Naive B cell (primary cell): ENCODE measurements at regions not wholly inside any gene's neighbourhood (a gene's known extent, or its start where the extent isn't known, plus 50 kb on each side); places are given as distances from the start of the nearest gene placed in this dataset.

Source experiments
- ATAC-seq, 2 donors: fragments of 150-1000 bp; cut with Tn5 transposase; 2 replicates each; pipeline ENCODE4 v1.10.0; 2021; ENCODE audit warnings: low read depth in 2 of 2, mild to moderate bottlenecking in 2 of 2, moderate library complexity in 2 of 2
- DNase-seq: peaks from one replicate; pipeline ENCODE4 v3.0.0; 2022
- H3K27ac Mint-ChIP-seq, 6 donors: one replicate each; pipeline ENCODE4 v1.8.0; 2020 to 2022; ENCODE audit warnings: mild to moderate bottlenecking in 6 of 6, mixed read lengths in 6 of 6, moderate library complexity in 5 of 6, inconsistent platforms in 2 of 6
- H3K27me3 Mint-ChIP-seq, 3 donors: one replicate each; pipeline ENCODE4 v1.8.0; 2021 to 2022; ENCODE audit warnings: mixed read lengths in 3 of 3, mild to moderate bottlenecking in 1 of 3
- H3K36me3 Mint-ChIP-seq, 2 donors: one replicate each; pipeline ENCODE4 v1.8.0; 2020 to 2022; ENCODE audit warnings: mixed read lengths in 2 of 2, inconsistent platforms in 1 of 2, mild to moderate bottlenecking in 1 of 2
- H3K4me1 Mint-ChIP-seq, 3 donors: one replicate each; pipeline ENCODE4 v1.8.0; 2020 to 2022; ENCODE audit warnings: mixed read lengths in 3 of 3, inconsistent platforms in 1 of 3, mild to moderate bottlenecking in 1 of 3, moderate library complexity in 1 of 3
- H3K4me3 Mint-ChIP-seq, 8 donors: one replicate each; pipeline ENCODE4 v1.8.0; 2020 to 2022; ENCODE audit warnings: mild to moderate bottlenecking in 8 of 8, mixed read lengths in 8 of 8, moderate library complexity in 8 of 8, inconsistent platforms in 2 of 8
- H3K9me3 Mint-ChIP-seq, 7 donors: one replicate each; pipeline ENCODE4 v1.8.0; 2020 to 2022; ENCODE audit warnings: mixed read lengths in 7 of 7, mild to moderate bottlenecking in 5 of 7, inconsistent platforms in 2 of 7, moderate library complexity in 1 of 7

DNA sequence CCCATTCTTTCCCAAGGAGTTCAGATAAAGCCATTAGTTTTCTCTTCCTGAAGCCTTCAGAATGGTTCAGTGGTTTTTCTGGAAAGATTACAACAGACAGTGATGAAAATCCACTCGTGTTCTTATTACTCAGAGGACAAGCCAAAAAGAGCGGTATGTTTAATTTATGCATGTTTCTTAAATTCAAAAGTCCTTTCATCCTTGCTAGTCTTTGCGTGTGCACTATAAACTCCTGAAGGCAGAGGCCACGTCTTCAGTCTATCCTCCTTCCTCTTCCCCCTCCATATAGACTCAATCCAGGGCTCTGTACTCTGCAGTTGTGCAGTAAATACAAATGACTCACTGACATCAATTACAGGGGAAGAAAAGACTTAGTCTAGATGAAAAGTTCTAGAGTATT is 409.2 kb upstream of the PLXNA2 start:
- peaks cover 0 to 2% (median 0%) of the 10 kb centered on the region in 3 donors for H3K4me1 Mint-ChIP-seq
- ATAC-seq (no peak), DNase-seq (no peak)
- no peak overlapping the region for H3K27ac Mint-ChIP-seq
- H3K9me3 Mint-ChIP-seq: peaks cover 0 to 2% (median 0%) of the 10 kb centered on the region in 7 donors
- peaks cover 15 to 19% (median 16%) of the 10 kb centered on the region in 3 donors for H3K27me3 Mint-ChIP-seq
- no peak overlapping the region for H3K4me3 Mint-ChIP-seq
- no peaks in the 10 kb centered on the region for H3K36me3 Mint-ChIP-seq

DNA sequence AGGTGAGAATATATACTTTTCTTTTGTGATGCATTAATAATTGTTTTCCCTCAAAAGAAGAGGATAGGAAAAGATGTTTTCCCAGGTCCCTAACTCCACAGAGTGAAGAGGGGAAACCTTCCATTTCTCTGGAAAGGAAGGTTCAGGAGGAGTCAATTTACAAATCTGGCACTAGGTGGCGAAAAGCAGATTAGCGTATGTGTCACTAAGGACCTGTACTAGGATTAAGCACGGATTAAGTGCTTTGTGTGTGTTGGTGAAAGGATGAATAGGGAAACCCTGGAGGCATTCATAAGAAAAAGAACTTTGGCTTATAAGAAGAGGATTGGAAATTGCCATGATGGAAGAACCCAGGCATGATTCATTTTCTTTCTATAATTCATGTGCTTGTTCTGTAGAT is 410.1 kb upstream of the PLXNA2 start:
- Mint-ChIP-seq H3K36me3 (no peaks in the 10 kb centered on the region), H3K27ac (no peak overlapping the region), H3K27me3 (peaks cover 8 to 19% (median 10%) of the 10 kb centered on the region in 3 donors), H3K9me3 (peaks cover 0 to 3% (median 0%) of the 10 kb centered on the region in 7 donors), H3K4me3 (no peak overlapping the region), H3K4me1 (peaks cover 0 to 2% (median 0%) of the 10 kb centered on the region in 3 donors)
- DNase-seq (no peak), ATAC-seq (no peak)

DNA sequence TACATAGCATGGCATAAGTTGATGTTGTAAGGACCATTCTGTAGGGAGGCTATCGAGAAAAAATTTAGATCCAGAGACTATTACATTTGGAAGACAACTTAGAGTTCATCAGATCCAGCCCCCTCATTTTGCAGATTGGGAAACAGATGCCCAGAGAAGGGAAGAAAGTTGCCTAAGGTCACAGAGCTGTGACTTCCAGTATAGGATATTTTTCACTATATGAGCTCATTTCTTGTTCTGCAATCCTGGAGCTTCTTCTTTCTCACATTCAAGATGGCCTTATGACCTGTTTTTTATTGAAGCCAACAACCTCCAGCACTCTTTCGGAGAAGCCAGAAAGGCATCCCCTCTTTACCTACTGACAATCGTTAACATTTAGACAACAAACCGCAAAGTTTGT is 421.8 kb upstream of the PLXNA2 start:
- Mint-ChIP-seq H3K4me3 (no peak overlapping the region), H3K4me1 (no peaks in the 10 kb centered on the region), H3K27ac (no peak overlapping the region), H3K36me3 (no peaks in the 10 kb centered on the region), H3K27me3 (peaks cover 20 to 23% (median 21%) of the 10 kb centered on the region in 3 donors), H3K9me3 (peaks cover 0 to 3% (median 0%) of the 10 kb centered on the region in 7 donors)
- no peak for DNase-seq
- ATAC-seq: no peak

DNA sequence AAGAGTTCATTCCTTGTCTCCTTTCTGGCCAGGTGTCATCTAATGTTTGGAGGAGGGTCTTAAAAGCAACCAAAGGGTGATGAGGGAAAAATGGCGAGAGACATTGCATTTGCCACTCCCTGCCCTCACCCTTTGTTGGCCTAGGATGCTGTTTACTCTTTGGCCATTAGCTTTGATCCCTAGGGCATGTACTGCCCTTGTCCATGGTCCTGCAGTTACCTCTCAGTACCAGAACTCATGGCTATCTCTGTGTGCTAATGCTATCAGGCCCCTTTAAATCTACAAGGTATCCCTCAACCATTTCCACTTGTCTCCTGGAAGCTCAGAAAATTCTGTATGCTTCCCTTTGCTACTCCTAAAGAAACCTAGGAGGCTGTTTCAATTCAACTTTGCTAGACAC is 424.8 kb upstream of the PLXNA2 start:
- H3K4me3 Mint-ChIP-seq: no peak overlapping the region
- peaks cover 15 to 18% (median 15%) of the 10 kb centered on the region in 3 donors for H3K27me3 Mint-ChIP-seq
- H3K36me3 Mint-ChIP-seq: no peaks in the 10 kb centered on the region
- no peak for ATAC-seq
- H3K27ac Mint-ChIP-seq: no peak overlapping the region
- peaks cover 0 to 3% (median 0%) of the 10 kb centered on the region in 7 donors for H3K9me3 Mint-ChIP-seq
- H3K4me1 Mint-ChIP-seq: no peaks in the 10 kb centered on the region
- DNase-seq: no peak

DNA sequence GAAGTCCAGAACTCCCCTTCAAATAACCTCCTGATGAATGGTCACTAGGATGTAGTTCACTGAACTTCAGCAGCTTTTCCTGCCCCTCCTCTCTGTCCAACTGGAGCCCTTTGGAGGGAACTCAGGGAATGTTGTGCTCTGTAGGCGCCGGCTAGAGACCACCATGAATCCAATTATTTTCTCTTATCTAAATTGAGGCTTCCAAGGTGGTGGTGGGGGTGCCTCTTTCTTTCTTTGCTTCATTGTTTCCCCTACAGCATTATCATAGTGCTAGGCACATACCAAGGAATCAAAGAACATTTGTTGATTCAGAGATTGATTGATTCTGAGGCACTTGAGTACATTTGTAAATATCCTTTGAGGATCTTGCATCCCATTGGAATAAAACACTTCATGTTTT is 426.6 kb upstream of the PLXNA2 start:
- H3K9me3 Mint-ChIP-seq: peaks cover 0 to 3% (median 0%) of the 10 kb centered on the region in 7 donors
- no peak overlapping the region for H3K4me3 Mint-ChIP-seq
- no peak overlapping the region for H3K27ac Mint-ChIP-seq
- no peaks in the 10 kb centered on the region for H3K4me1 Mint-ChIP-seq
- DNase-seq (no peak), ATAC-seq (no peak)
- no peaks in the 10 kb centered on the region for H3K36me3 Mint-ChIP-seq
- H3K27me3 Mint-ChIP-seq: peaks cover 11 to 20% (median 18%) of the 10 kb centered on the region in 3 donors

DNA sequence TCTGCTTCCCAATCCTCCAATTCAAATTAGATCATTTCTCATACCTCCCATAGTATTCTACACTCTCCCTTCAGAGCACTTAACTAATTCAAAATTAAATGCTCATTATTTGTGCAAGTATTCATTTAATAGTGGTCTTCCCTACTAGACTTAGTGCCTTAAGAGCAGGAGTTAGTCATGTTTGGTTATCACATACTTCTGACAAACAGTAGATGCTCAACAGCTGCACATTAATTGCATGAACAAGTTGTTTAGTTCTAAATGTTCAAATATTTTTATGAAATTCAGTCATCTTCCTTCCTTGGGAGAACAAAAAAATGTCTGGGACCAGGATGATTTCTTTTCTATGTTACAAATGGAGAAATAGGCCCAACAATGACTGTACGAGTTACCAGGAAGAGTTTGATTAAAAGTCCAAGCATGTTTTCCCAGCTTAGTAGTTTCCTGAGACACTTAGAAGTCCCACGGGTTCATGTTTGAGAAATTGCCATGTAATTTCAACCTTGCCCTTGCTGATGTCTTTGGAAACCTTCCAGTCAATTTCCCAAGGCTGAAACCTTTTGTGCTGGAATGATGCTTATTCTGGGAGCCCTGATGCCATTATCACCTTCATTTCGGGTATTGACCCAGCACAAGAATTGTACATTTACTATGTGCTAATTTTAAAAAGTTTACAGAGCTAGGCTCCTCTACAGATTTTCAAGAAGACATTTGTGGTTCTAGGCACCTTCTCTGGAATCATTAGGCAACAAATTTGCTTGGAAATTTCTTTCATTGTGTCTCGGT is 437.9 kb upstream of the PLXNA2 start:
- ATAC-seq (no peak), DNase-seq (no peak)
- peaks cover 19 to 30% (median 26%) of the 10 kb centered on the region in 3 donors for H3K27me3 Mint-ChIP-seq
- no peaks in the 10 kb centered on the region for H3K36me3 Mint-ChIP-seq
- no peak overlapping the region for H3K4me3 Mint-ChIP-seq
- no peak overlapping the region for H3K27ac Mint-ChIP-seq
- H3K4me1 Mint-ChIP-seq: no peaks in the 10 kb centered on the region
- peaks cover 0 to 5% (median 0%) of the 10 kb centered on the region in 7 donors for H3K9me3 Mint-ChIP-seq

DNA sequence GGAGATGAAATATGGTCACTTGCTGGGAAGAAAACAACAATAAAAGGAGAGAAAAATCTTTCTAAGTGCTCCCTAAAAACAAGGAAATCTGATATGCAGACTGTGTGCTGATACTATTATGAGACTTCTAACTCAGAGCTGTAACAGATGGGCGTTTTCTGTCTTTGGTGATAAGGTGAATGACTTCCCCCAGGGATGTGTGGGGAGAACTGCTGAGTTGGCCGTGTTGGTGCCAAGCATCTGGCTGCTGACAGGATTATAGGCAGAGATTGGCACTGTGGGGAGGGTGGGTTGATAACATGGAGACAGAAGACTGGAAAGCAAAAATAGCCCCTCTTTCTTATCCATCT is 438.5 kb upstream of the PLXNA2 start:
- Mint-ChIP-seq H3K4me1 (no peaks in the 10 kb centered on the region), H3K36me3 (no peaks in the 10 kb centered on the region), H3K4me3 (no peak overlapping the region), H3K27ac (peak overlapping the region in 1 of 6 donors; percentile 46), H3K9me3 (peaks cover 0 to 5% (median 0%) of the 10 kb centered on the region in 7 donors), H3K27me3 (peaks cover 14 to 25% (median 20%) of the 10 kb centered on the region in 3 donors)
- ATAC-seq: no peak
- no peak for DNase-seq

DNA sequence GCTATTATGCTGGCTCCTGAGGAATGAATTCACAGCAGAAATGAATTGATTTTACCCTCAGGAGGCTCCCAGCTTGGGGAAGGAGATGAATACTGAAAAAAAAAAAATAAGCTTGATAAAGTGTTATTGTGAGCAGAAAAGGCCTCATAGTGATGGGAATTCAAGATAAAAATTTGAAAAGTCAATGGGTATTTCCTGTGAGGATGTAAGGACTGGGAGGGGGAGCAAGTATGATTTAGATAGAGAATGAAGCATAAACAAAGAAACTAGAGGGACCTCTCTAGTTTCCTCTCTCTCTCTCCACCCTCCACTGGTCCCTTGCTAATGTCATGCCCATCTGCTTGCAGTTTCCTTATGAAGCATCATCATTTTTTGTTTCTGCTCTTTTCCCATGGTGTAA is 439.0 kb upstream of the PLXNA2 start:
- H3K4me1 Mint-ChIP-seq: no peaks in the 10 kb centered on the region
- peaks cover 11 to 24% (median 16%) of the 10 kb centered on the region in 3 donors for H3K27me3 Mint-ChIP-seq
- no peak overlapping the region for H3K27ac Mint-ChIP-seq
- no peak for ATAC-seq
- H3K4me3 Mint-ChIP-seq: no peak overlapping the region
- H3K9me3 Mint-ChIP-seq: peaks cover 0 to 5% (median 0%) of the 10 kb centered on the region in 7 donors
- no peaks in the 10 kb centered on the region for H3K36me3 Mint-ChIP-seq
- no peak for DNase-seq

DNA sequence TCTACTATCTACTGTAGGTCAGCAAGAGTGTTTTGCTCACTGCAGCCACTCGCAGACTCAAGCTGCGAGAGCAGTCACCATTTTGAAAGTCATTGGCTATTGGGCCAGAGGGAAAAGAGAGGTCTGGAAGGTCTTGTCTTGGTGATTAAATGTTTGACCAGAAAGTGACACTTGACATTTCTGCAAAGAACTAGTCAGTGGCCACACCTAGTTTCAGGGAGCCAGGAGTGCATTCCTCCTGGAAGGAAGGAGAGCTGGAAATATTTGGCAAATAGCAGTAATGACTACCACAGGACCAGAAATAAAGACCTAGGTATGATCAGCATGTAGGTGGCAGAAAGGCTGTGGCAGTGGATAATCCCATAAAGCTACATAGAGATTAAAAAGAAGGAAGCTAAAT is 440.0 kb upstream of the PLXNA2 start:
- no peaks in the 10 kb centered on the region for H3K36me3 Mint-ChIP-seq
- ATAC-seq (no peak), DNase-seq (no peak)
- H3K4me1 Mint-ChIP-seq: no peaks in the 10 kb centered on the region
- H3K4me3 Mint-ChIP-seq: no peak overlapping the region
- peaks cover 0 to 5% (median 0%) of the 10 kb centered on the region in 7 donors for H3K9me3 Mint-ChIP-seq
- H3K27ac Mint-ChIP-seq: no peak overlapping the region
- H3K27me3 Mint-ChIP-seq: peaks cover 17 to 24% (median 21%) of the 10 kb centered on the region in 3 donors

DNA sequence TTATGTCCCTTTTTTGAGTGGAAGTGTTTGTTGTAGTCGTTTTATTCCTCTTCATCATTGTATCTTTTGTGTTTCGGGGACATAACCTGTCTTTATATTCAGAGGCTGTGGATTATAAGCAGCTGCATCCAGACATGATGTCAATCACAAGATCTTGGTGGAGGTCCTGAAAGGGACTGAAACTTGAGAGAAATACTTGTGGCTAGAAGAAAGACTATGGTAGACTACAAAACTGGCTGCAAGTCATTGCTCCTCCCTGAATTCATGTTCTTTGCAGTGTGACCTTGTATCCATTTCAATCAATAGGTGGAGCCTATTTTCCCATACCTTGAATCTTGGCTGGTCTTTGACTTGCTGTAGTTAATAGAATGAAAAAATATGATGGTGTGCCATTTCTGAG is 442.4 kb upstream of the PLXNA2 start:
- ATAC-seq: no peak
- H3K36me3 Mint-ChIP-seq: no peaks in the 10 kb centered on the region

DNA sequence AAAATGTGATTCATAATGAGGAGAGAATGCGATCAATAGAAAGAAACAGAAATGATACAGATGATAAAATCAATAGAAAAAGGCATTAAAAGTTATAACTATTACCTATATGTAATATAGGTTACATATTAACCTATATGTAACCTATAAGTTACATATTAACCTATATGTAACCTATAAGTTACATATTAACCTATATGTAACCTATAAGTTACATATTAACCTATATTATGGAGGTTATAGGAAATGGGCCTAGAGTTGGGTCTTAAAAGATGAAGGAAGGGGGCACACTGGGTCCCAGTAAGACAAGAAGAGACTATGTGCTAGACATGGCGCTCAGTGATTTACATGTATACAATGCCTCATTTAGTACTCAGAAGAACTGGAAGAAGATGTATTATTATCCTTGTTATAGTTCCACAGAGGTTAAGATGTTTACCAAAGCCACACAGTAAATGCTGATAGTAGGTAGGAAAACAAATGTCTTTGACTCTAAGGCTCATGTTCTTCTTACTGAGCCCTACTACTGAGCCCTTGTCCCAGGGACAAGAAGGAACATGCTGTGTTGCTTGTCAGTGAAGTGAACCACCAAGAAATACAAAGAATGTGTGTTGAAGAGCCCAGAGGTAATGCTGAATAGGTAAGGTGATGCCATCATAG is 444.6 kb upstream of the PLXNA2 start:
- Mint-ChIP-seq H3K27me3 (peaks cover 15 to 22% (median 21%) of the 10 kb centered on the region in 3 donors), H3K27ac (no peak overlapping the region), H3K9me3 (peaks cover 0 to 6% (median 3%) of the 10 kb centered on the region in 7 donors), H3K4me1 (no peaks in the 10 kb centered on the region), H3K36me3 (no peaks in the 10 kb centered on the region), H3K4me3 (no peak overlapping the region)
- ATAC-seq (no peak), DNase-seq (no peak)

More for the DNA sequence above, 442.4 kb upstream of the PLXNA2 start:
- no peak for DNase-seq
- Mint-ChIP-seq H3K9me3 (peaks cover 0 to 5% (median 0%) of the 10 kb centered on the region in 7 donors), H3K4me3 (no peak overlapping the region), H3K27ac (no peak overlapping the region), H3K4me1 (no peaks in the 10 kb centered on the region), H3K27me3 (peaks cover 22 to 35% (median 32%) of the 10 kb centered on the region in 3 donors)

DNA sequence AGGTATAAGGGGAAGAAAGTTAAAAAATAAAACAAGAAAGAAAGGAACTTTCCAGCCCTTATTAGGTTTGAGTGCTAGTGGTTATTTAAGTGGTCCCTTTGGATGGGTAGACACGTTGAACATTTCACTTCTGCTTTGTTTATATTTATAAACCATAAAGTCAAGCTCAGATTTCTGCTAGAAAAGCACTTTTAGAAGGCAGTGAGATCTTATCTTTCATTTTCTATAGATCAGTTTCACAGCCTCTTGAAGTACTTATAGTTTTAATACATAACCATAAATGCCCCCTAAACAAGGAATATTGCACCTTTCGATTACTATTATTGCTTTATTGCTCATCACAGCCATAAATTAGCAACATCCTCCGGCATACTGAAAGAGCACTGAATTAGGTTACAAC is 446.8 kb upstream of the PLXNA2 start:
- no peaks in the 10 kb centered on the region for H3K4me1 Mint-ChIP-seq
- peaks cover 10 to 26% (median 21%) of the 10 kb centered on the region in 3 donors for H3K27me3 Mint-ChIP-seq
- no peak overlapping the region for H3K4me3 Mint-ChIP-seq
- H3K27ac Mint-ChIP-seq: no peak overlapping the region
- H3K36me3 Mint-ChIP-seq: no peaks in the 10 kb centered on the region
- no peak for DNase-seq
- peaks cover 0 to 6% (median 1%) of the 10 kb centered on the region in 7 donors for H3K9me3 Mint-ChIP-seq
- no peak for ATAC-seq

DNA sequence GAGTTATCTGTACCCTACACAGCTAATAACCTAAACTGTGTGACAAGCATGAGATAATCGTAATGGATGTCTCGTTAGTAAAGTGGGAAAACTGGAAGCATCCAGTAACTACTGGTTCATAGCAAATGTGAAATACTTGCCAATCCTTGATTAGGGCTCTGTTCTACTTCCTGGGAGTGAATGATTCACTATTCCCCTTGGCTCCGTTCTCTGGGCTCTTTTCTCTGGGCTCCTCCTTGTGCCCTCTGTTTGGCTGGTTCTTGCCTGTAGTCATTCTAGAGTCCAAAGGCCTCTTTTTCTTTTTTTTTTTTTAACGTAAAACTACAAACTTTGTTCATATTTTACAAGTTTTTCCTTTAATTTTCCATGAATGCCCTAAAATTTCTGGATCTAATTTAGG is 465.8 kb upstream of the PLXNA2 start:
- ATAC-seq: no peak
- no peak overlapping the region for H3K4me3 Mint-ChIP-seq
- H3K9me3 Mint-ChIP-seq: peaks cover 0 to 5% (median 0%) of the 10 kb centered on the region in 7 donors

DNA sequence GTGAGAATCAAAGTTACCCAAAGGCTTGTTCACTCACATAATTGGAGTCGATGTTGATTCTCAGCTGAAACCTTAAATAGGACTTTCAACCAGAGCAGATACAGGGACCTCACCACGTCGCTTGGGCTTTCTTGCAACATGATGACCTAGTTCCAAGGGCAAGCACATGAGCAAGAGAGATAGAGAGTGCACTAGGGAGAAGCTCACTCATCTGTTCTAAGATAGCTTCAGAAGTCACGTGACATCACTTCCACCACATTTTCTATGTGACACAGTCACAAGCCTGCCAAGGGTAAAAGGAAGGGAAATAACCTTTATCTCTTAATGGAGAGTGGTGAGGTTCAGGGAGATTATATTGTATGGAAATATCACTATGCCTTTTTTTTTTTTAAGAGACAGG is 470.1 kb upstream of the PLXNA2 start:
- no peak for ATAC-seq
- DNase-seq: no peak
- H3K27me3 Mint-ChIP-seq: peaks cover 5 to 16% (median 6%) of the 10 kb centered on the region in 3 donors
- no peaks in the 10 kb centered on the region for H3K4me1 Mint-ChIP-seq
- H3K36me3 Mint-ChIP-seq: no peaks in the 10 kb centered on the region
- H3K27ac Mint-ChIP-seq: no peak overlapping the region
- H3K4me3 Mint-ChIP-seq: no peak overlapping the region
- H3K9me3 Mint-ChIP-seq: peaks cover 0 to 5% (median 1%) of the 10 kb centered on the region in 7 donors

More for the DNA sequence above, 465.8 kb upstream of the PLXNA2 start:
- Mint-ChIP-seq H3K36me3 (no peaks in the 10 kb centered on the region), H3K27me3 (no peaks in the 10 kb centered on the region), H3K4me1 (no peaks in the 10 kb centered on the region), H3K27ac (no peak overlapping the region)
- no peak for DNase-seq
